ENCODE measurements at regions not wholly inside any gene's neighbourhood (a gene's known extent, or its start where the extent isn't known, plus 50 kb on each side); places are given as distances from the start of the nearest gene placed in this dataset.

GRCh38 chr13:40345654-40346372, 320.6 kb downstream of the FOXO1 start:
- Histone ChIP-seq H3K27ac (peak overlapping the region in 4 of 5 donors; percentile 13 to 58 (median 50)), H3K27me3 (no peaks in the 10 kb centered on the region), H3K4me1 (peaks cover 10 to 30% (median 14%) of the 10 kb centered on the region in 4 donors), H3K9me3 (no peaks in the 10 kb centered on the region), H3K36me3 (no peaks in the 10 kb centered on the region), H3K4me3 (no peak overlapping the region)
- intact Hi-C loops (cut with DNase I; ENCODE audit: low total_unique reads), result no loop called here
- WGBS, 5 donors, result 40 to 54% (median 45%) methylated on average over 12 of the region's 12 CpGs
- TF ChIP-seq POLR2AphosphoS5 (IDR thresholded peaks at IDR 0.05) (no peak), EP300 (IDR thresholded peaks at IDR 0.05) (no peak), POLR2A (IDR thresholded peaks at IDR 0.05) (no peak)
- TF ChIP-seq, protein P1, sequence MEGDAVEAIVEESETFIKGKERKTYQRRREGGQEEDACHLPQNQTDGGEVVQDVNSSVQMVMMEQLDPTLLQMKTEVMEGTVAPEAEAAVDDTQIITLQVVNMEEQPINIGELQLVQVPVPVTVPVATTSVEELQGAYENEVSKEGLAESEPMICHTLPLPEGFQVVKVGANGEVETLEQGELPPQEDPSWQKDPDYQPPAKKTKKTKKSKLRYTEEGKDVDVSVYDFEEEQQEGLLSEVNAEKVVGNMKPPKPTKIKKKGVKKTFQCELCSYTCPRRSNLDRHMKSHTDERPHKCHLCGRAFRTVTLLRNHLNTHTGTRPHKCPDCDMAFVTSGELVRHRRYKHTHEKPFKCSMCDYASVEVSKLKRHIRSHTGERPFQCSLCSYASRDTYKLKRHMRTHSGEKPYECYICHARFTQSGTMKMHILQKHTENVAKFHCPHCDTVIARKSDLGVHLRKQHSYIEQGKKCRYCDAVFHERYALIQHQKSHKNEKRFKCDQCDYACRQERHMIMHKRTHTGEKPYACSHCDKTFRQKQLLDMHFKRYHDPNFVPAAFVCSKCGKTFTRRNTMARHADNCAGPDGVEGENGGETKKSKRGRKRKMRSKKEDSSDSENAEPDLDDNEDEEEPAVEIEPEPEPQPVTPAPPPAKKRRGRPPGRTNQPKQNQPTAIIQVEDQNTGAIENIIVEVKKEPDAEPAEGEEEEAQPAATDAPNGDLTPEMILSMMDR (IDR thresholded peaks at IDR 0.05), result no peak
- peak; percentile 26 to 66 for DNase-seq

DNA sequence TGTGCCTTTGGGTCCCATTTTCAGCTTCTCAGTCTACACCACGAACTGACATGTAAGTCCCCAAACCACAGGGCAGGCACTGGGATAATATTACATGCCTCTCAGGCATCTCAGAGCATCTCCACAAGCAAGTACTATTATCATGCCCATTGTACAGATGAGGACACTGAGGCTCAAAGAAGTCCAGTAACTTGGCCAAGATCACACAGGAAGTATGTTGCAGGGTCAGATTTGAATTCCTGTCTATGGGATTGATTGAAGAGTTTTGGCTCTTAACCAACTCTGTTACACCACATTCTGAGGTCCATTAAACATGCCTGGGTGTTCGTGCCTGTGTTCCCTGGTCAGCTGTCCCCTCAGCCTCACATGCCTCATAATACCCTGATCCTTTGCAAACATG, 319.8 kb downstream of the FOXO1 start:
- Histone ChIP-seq H3K4me1 (peaks cover 10 to 38% (median 15%) of the 10 kb centered on the region in 4 donors), H3K9me3 (no peaks in the 10 kb centered on the region), H3K27me3 (no peaks in the 10 kb centered on the region), H3K36me3 (no peaks in the 10 kb centered on the region), H3K4me3 (no peak overlapping the region), H3K27ac (peak overlapping the region in 3 of 5 donors; percentile 13 to 58 (median 58))
- no peak for DNase-seq
- intact Hi-C loops (cut with DNase I; ENCODE audit: low total_unique reads), result no loop called here
- WGBS, 5 donors, result 86 to 91% (median 88%) methylated on average over 2 of the region's 2 CpGs
- TF ChIP-seq EP300 (IDR thresholded peaks at IDR 0.05) (no peak), POLR2AphosphoS5 (IDR thresholded peaks at IDR 0.05) (no peak), POLR2A (IDR thresholded peaks at IDR 0.05) (no peak)
- TF ChIP-seq, protein P1 (IDR thresholded peaks at IDR 0.05), result no peak

DNA sequence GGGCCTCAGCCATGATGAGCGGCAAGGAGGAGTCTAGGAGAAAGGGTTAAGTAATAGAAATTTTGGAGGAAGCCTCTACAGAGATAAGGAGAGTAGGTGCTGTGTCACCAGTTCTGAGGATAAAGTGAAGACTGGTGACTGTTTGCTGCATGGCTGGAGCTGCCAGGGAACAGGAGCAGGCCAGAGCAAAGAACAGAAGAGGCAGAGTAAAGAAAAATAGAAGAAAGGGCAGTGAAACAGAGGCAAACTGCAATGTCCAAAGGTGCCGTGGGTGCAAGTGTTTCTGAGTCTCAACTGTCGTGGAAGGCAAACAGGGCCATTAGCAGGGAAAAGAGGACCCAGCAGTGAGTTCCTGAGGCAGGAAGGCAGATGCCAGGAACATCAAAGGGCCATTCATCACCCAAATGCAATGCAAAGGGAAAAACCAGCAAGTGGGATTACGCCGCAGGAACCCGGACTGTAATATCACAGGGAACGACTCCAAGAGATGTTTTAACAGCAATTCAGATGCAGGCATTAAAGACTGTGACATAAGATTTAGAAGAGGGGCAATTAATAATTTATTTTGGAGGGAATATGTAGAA, 318.3 kb downstream of the FOXO1 start:
- TF ChIP-seq, protein P1 (IDR thresholded peaks at IDR 0.05), result no peak
- TF ChIP-seq EP300 (IDR thresholded peaks at IDR 0.05) (no peak), POLR2A (IDR thresholded peaks at IDR 0.05) (no peak), POLR2AphosphoS5 (IDR thresholded peaks at IDR 0.05) (no peak)
- no peaks in the 10 kb centered on the region for H3K9me3 ChIP-seq
- H3K27ac ChIP-seq, result peak overlapping the region in 1 of 5 donors; percentile 39
- intact Hi-C loops (cut with DNase I; ENCODE audit: low total_unique reads), result no loop called here
- no peak overlapping the region for H3K4me3 ChIP-seq
- H3K27me3 ChIP-seq, result no peaks in the 10 kb centered on the region
- DNase-seq, result peak in 1 of 2 donors; percentile 38
- H3K4me1 ChIP-seq, result peaks cover 11 to 54% (median 25%) of the 10 kb centered on the region in 4 donors
- H3K36me3 ChIP-seq, result no peaks in the 10 kb centered on the region
- WGBS, 5 donors, result 69 to 95% (median 85%) methylated on average over 7 of the region's 7 CpGs

DNA sequence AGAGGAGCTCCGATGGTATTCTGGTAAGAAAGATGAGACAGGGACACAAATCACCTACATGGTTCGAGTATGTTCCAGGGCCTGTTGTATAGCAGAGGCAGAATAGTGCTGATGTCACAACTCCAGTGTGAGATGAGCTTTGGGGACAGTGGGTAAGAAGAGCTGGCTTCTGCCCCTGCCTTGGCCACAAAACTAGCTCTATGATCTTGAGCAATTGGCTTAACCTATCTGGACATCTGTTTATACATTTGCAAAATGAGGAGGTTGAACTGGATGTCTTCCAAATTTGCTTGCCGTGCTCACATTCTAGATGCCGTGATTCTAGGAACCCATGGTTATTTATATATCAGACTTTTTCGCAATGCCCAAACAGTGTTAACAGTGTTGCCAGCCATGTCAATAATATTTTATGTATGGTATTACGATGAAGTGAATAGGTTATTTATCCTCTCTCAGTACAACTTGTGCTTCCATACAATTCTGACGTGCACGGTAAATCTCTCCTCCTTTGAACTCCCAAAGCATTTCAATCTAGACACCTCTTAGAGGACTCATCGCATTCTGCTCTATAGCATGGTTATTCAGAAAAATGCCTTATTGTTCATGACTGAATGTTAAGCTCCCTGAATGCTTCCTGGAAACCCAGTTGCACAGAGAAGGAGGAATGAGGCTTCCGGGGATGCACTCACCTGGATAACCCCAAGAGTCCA, 316.0 kb downstream of the FOXO1 start:
- no peak for DNase-seq
- H3K27me3 ChIP-seq, result no peaks in the 10 kb centered on the region
- H3K36me3 ChIP-seq, result no peaks in the 10 kb centered on the region
- H3K9me3 ChIP-seq, result no peaks in the 10 kb centered on the region
- H3K27ac ChIP-seq, result peak overlapping the region in 1 of 5 donors; percentile 19
- TF ChIP-seq EP300 (IDR thresholded peaks at IDR 0.05), result peak; percentile 52
- peak in 1 of 3 donors; percentile 72 for TF ChIP-seq POLR2AphosphoS5 (IDR thresholded peaks at IDR 0.05)
- TF ChIP-seq POLR2A (IDR thresholded peaks at IDR 0.05), result no peak
- TF ChIP-seq, protein P1 (IDR thresholded peaks at IDR 0.05), result no peak
- WGBS, 5 donors, result 72 to 85% (median 82%) methylated on average over 10 of the region's 10 CpGs
- intact Hi-C loops (cut with DNase I; ENCODE audit: low total_unique reads), result no loop called here
- no peak overlapping the region for H3K4me3 ChIP-seq
- peaks cover 10 to 46% (median 20%) of the 10 kb centered on the region in 4 donors for H3K4me1 ChIP-seq
